ENCODE measurements at regions not wholly inside any gene's neighbourhood (a gene's known extent, or its start where the extent isn't known, plus 50 kb on each side); places are given as distances from the start of the nearest gene placed in this dataset.
"Not testable (repeated sequence)": the region's sequence is repeated elsewhere in the genome, so short reads cannot be mapped to it uniquely, and the experiment has no call there.

DNA sequence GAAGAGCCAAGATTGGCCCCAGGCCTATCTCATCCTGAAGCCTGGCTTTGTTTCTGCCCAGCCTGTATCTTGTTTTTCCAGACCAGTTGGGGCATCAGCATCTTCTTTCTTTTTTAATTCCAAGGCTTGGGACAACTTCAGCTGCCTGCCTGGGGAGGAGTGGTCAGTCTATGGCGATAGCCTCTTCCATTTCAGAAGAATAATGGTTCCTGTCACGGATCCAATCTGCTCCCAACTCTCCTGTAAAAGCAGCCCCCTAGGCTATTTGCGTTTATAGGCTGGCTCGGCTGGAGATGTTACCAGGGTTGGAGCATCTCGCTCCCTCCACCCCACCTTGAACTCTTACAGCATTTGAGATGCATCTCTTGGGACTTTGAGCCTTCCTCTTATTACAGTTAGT is 145.2 kb upstream of the CADM1 start:
- FAIRE-seq: no peak
- DNase-seq (ENCODE audit: insufficient read length, low spot score): no peak

DNA sequence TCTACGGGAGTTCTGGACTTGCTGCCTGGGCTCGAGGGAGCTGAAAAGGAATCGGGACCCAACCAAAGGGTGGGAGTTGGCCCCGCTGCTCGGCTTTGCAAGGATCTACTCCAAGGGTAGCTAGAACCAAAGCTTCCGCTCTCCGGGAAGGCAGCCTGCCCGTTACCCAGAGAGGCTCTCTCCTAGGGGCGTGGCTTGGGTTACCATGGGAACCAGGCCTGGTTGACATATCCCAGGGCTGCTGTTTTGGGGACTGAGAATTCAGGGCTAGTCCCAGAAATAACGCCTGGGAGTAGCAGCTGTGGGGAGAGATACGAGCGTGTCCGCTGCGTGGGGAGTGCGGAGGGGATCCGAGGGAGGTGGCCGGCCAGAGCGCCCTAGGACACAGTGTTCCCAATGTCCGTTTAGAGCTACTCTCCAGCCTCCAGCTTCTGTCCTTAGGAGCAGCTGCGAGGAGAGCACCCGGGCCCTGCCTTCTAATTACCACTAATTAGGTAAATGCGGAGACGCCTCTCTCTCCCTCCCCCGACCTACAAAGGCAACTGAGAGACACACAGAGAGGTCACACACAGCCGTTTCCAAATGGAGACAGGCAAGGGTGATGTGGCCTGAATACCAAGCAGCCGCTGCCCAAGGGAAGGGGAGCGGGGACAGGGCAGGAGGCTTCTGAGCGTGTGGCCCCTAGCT is 141.6 kb upstream of the CADM1 start:
- DNase-seq (ENCODE audit: insufficient read length, low spot score) (no peak), FAIRE-seq (no peak)

DNA sequence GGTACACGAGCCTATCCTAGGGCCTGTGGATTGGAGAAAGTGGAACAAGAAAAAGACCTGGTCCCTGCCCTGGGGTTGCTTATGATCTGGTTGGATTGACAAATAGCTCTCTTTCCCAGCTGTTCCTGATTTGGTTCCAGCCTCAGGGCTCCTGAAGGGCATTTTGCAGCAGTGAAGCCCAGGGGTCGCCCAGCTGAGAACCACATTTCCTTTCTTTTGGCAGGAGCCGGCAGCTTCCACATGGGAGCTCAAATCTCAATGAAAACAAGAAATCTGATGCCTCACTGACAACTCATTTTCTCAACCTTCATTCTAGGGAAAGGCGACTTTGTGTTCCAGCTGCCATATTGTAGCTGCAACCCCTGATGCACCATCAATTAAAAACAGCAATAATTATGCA is 140.6 kb upstream of the CADM1 start:
- FAIRE-seq (no peak), DNase-seq (ENCODE audit: insufficient read length, low spot score) (no peak)

DNA sequence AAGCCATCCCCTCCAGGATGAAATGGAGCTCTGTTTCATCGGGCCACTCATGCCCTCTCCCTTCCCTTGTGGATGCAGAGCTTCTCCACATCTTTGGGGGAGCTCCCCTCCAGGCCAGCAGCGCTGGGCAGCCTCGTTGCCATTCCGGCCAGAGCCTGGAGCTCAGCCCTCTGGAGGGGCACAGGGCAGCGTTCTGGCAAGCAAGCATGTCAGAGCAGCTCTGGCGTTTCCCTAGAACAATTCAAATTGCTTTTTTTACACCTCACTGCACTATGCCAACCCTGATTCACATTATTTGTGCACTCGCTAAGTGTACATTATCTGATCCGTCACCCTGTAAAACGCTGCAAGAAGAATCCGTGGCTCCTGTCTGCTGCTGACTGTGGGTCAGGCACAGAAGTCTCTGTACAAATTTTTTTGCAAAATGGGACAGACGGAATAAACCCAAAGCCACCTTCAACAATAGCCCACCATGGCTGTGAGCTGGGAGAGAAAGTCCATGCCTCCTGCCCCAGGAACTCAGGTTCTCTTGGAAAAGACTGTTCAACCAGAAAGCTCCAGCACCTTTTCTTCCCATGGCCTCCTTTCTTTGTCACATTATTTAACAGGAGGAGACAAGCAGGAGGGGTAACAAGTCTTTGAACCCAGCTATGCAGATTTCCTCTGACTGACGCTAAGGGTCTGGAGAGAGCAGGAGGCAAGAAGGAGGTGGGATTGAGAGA is 139.5 kb upstream of the CADM1 start:
- no peak for FAIRE-seq
- no peak for DNase-seq (ENCODE audit: insufficient read length, low spot score)

DNA sequence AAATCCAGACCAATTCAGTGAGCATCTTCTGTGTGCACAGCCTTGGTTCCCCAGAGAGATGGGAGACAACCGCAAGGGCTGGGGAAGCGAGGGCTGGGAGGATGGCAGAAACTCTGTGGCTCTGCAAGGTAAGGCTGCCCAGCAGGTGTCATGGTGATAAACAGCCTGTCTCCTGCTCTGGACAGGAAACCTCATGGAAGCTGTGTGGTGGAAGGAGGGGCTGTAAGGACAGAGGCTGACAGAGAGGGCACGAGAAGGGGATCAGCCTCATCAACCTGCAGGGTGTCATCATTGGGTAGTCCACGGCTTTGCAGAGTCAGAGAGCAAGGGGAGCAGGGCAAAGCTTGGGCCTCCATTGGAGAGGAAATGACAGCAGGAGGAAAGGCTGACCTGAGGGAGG is 138.4 kb upstream of the CADM1 start:
- FAIRE-seq (no peak), DNase-seq (ENCODE audit: insufficient read length, low spot score) (no peak)

DNA sequence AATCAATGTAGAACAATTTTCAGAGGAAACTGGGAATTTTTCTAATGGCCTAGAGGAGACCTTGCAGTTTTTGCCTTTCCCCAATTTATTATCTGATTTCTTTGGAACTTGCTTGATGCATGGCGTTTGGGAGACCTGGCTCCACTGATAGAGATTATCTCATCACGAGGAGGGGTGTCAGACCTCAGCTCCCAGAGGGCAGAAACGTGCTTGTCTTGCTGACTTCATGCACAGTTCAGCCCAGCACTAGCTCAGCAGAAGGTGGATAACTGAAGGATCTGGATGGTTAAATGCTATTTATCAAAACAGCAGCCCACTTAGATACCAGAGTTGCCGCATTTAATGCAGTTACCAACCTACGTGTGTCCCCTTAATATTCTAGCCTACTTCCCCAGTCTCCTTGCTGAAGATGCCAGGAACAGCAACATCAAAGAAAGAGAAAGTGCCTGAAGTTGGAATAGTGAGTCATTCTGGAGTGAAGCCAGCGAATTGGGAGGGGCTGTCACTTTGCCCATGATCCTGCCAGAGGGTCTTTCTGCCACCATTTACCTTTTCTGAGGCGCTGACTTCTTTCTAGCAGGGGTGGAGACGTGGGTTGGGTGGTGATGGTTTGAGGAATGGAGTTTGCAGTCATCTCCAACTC is 133.5 kb upstream of the CADM1 start:
- FAIRE-seq (no peak), DNase-seq (ENCODE audit: insufficient read length, low spot score) (no peak)

DNA sequence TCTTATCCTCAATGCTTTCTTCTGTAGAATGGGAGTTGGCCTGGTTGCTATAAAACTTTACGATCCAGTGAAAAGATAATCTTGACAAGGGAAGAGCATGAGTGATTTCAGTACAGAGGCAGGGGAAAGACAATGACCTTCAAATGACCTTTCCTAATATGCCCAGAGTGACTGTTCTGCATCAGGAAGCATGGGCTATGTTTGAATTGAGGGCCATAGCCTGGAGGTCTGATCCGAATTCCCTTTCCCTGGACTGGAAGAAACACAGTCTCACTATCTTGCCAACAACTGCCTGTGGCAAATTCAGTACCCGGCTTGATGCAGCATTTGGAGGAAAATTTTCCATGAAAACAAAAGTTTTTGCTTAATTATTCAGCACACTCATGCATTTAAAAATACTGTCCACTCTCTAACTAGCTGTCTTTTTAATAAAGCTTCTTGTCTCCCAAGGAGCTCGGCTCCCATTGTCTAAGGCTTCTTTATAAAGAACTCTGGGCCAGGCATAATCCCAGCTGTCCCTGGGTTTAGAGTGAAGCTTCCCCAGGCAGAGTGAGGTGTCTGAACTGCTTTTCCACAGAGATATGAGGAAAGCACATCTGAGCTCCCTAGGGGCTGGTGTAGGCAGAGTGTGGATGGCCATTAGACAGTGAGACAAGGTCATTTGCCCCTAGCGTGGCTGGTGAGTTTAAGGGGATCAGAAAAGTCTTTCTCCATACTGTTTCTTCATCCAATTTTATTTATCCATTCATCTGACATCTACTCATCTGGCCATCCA is 132.7 kb upstream of the CADM1 start:
- DNase-seq (ENCODE audit: insufficient read length, low spot score) (no peak), FAIRE-seq (no peak)

DNA sequence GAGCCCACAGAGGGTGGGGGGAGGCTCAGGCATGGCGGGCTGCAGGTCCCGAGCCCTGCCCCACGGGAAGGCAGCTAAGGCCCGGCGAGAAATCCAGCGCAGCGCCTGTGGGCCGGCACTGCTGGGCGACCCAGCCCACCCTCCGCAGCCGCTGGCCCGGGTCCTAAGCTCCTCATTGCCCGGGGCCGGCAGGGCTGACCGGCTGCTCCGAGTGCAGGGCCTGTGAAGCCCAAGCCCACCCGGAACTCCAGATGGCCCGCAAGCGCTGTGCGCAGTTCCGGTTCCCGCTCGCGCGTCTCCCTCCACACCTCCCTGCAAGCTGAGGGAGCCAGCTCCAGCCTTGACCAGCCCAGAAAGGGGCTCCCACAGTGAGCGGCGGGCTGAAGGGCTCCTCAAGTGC is 129.8 kb upstream of the CADM1 start:
- not testable (repeated sequence) for FAIRE-seq

DNA sequence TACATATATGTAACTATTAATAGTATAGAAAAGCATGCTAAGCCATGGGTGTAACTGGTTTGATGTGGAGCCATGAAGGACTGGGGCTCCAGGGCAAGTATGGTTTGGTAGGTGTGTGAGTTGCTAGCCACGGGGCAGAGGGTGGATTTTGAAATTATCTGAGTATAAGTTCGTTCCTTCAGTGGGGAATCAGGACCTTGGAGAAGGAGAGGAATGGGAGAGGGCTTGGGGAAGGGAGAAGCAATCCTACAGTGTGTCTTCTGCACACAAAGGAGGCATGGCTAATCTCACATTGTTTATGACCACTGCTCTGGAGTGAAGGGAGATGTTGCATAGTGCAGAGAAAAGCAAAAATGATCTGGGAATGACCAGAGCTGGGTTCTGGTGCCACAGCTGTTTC is 127.8 kb upstream of the CADM1 start:
- FAIRE-seq (no peak), DNase-seq (ENCODE audit: insufficient read length, low spot score) (no peak)

More for the DNA sequence above, 129.8 kb upstream of the CADM1 start:
- DNase-seq (ENCODE audit: insufficient read length, low spot score): not testable (repeated sequence)

DNA sequence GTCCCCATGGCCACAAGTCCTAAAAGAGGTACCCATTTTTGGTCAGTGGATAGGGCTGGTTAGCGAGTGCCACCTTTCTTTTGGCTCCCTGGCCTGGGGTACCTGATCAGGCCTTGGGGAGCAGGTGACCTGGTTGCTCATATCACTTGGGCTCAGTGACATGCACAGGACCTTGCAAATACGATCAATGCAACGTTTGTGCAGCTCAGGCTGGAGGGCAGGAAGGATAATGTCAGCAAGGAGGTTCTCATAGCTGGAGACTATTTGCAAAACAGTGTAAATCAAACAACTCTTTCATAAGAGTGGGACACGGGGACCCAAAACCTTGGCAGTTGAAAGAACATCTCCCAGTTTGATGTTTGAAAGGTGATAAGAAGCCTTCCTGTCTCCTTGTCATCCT is 127.4 kb upstream of the CADM1 start:
- FAIRE-seq (no peak), DNase-seq (ENCODE audit: insufficient read length, low spot score) (no peak)

DNA sequence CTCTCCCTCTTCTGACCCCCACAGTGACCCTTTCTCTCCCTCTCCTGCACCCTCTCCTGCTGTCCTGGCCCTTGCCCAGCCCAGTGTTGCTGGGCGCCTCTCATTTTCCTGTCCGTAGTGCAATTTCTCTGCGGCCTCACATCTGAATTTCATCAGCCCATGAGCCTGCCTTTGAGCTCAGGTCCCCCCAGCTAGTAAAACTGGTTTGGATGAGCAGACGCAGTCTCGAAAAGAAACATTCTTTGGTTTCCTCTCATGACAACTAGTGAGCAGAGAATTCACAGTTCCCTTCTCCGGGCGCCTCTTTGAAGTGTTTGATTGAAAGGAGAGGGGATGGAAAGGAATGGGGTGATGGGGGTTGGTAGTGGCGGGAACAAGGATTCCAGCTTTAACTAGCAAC is 126.0 kb upstream of the CADM1 start:
- FAIRE-seq: no peak

DNA sequence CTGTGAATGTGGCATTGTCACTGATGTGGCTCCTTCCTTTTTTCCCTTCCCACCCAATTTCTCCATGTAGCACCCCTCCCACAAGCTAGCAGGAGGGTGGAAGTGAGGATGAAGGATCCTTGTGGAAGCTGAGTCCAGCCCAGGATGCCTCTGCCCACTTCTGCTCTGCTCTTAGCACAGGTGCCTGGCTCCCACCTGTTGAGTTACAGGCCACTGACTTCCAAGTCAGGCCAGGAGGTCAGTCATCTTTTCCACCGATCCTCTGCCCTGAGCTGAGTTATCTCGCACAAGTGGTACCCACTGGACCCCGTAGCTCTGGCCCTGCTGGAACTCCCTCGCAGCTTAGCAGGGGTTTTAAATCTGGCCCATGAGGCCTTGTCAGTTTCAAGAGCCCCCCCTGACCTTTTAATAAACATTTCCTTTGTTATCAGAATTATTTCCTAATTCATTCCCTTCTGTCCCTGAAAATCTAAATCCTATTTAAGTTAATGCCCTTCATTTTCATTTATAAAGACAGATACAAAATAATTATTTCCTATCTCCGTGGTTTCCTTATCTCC is 125.3 kb upstream of the CADM1 start:
- no peak for FAIRE-seq

More for the DNA sequence above, 126.0 kb upstream of the CADM1 start:
- DNase-seq (ENCODE audit: insufficient read length, low spot score): no peak

DNA sequence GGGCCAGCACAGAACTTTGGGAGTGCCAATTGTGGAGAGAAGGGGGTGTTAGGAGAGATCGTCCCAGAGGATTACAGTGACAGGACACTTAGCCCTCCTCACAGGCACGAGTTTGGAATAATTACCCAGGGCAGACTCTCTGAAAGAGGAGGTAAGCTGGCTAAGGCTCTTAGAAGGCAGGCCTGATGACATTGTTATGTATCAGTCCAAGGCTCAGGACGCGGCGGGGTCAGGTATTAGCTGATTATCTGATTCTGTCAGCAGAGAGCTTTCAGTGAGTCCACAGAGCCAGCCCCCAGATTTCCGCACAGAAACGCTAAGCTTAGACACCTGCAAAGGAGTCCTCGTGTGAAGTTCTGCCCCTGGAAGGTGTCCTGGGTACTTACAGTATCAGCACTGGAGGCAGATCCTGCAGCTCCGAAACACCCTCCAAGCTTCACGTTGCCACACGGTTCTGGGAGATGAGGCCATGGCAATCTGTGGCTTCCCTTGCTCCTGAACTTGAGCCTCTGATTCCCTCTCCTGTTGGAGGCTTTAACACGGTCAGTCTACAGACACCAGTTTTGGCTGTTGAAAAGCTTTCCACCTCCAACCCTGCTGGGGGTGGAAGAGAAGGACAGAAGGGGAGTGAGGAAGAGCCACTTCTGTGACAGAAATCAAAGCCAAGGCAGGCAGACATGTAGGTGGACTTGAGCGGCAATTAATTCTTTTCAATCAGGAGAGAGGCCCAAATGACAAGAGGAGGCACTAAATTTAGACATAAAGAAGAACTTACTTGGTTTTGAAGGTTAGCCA is 123.6 kb upstream of the CADM1 start:
- DNase-seq (ENCODE audit: insufficient read length, low spot score) (no peak), FAIRE-seq (no peak)

More for the DNA sequence above, 125.3 kb upstream of the CADM1 start:
- no peak for DNase-seq (ENCODE audit: insufficient read length, low spot score)

DNA sequence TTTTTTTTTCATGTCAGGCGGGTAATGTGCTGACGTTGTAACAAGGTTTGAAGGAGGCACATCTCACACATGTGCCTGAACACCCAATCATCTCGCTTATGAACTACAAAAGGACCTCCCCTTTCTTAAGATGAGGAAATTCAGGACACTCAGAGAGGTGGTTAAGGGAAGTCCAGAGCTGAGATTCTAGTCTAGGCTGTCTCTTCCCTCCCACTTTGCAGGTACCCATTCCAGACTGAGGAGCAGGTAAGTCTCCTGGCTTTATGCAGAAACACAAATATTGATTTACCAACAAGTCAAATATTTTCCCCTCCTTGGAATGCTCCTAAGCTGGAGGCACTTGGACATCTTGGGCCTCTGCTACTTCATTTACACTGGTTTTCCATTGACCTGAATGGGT is 122.9 kb upstream of the CADM1 start:
- DNase-seq (ENCODE audit: insufficient read length, low spot score): no peak
- FAIRE-seq: no peak

DNA sequence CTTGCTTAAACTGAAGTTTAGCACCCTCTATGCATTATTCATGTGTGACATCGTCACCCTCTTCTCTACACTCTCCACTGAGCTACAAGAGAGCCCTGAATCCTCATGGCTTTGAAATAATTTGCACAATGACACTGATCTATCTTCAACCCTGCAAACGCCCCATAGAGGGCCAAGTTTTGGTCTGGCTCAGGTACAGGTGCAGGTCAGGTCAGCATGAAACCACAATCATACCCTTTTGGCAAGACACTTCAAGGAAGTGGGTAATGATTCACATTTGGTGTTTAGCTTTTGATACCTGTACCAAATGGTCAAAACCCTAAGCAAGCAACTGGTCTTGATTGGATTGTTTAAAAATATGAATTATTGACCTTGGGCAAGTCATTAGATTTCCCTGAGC is 122.2 kb upstream of the CADM1 start:
- FAIRE-seq (no peak), DNase-seq (ENCODE audit: insufficient read length, low spot score) (no peak)

DNA sequence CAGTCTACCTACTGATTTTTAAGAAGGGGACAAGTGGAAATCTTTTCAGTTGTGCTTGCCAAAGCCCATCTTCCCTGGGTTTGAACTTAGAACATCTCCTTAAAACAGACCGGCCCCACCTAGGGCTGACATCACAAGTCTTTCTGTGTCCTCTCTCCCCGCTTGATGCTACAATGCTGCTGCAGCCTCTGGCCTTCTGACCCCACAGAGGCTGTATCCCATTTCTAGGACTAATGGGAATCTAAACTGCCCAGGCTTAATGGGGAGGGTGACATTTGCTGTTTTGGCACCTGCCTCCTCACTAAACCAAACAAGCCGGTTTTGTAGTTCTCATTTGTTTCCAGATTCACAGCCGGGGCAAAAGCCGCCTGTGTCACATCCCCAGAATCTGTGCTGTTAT is 121.3 kb upstream of the CADM1 start:
- FAIRE-seq (no peak), DNase-seq (ENCODE audit: insufficient read length, low spot score) (no peak)

DNA sequence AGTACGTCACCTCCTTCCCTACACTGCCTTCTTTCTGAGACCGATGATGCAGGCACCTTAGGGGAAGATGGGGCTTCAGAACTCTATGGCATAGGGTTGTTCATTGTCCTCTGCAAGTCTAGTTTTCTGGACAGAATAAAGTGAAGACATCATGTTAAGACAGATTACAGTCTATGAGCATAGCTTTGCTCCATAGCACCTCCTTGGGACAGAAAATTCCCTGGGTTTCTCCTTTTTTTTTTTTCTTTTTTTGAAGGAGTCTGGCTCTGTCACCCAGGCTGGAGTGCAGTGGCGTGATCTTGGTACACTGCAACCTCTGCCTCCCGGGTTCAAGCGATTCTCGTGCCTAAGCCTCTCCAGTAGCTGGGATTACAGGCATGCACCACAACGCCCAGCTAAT is 119.8 kb upstream of the CADM1 start:
- FAIRE-seq (no peak), DNase-seq (ENCODE audit: insufficient read length, low spot score) (no peak)

DNA sequence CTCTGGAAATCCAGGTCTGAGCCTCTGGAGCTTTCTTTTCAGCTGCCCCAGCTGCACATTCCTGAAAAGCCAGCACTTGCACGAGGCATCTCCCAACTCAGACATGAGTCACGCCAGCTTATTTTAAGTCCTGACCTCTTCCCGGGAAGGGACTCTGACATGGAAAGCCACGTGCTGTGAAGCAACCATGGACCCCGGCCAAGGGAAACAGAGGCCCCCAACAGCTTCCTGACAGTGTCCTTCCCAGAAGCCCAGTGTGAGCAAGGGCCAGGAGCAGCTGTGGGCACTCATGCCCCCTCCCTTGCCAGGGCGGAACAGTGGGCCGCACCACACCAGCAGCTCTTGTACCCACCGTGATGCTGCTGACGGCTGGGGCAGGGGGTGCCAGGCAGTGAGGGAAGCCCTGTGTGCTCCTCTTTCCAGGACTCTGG is 118.8 kb upstream of the CADM1 start:
- no peak for DNase-seq (ENCODE audit: insufficient read length, low spot score)
- FAIRE-seq: no peak

DNA sequence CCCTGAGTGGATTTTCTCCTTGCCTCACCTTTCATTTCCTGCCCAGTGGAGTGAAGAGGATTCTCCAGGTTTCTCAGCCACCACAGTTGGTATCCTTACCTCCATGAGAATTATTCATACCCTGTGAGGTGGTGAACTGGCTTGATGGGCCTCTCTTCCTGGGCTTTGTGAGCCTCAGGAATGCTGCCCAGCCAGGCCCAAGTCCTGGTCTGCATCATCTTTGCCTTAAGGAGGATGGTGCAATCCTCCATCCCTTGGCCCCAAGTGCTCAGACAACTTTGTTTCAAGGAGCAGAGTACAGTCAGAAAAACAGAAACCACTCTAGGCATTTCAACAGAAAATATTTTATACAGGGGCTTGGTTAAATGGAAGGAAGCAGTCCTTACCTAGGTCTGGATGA is 114.2 kb upstream of the CADM1 start:
- FAIRE-seq: no peak

DNA sequence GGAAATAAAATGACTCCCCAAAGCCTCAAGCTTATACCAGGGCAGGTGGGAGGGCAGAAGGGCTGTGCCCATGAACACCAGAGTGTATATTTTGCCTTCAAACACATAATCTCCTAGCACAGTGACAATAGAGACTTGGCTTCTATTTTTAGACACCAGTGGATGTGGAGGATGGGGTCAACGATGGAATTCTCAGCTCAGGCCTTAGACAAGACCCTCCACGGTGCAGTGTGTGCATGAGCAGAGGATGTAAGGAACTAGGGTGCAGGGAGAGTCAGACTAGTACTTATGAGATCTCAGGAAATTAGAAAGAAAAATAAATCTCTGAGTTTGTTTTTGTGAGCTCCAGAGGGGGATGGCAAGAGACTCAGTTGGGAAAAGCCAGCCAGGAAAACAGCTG is 113.6 kb upstream of the CADM1 start:
- FAIRE-seq: no peak
- no peak for DNase-seq (ENCODE audit: insufficient read length, low spot score)

More for the DNA sequence above, 114.2 kb upstream of the CADM1 start:
- DNase-seq (ENCODE audit: insufficient read length, low spot score): no peak
